Tibial nerve (tissue), 4 donors: ENCODE measurements at regions not wholly inside any gene's neighbourhood (a gene's known extent, or its start where the extent isn't known, plus 50 kb on each side); places are given as distances from the start of the nearest gene placed in this dataset.

ENCODE experiments used
- DNase-seq, 2 donors: peaks; one replicate each; pipeline ENCODE4 v3.0.0-alpha.2; 2019; ENCODE audit warnings: low spot score in 2 of 2
- H3K27ac ChIP-seq, 4 donors: fragments of 200-600 bp; sonication (generic) in 3 of 4; one replicate each; pipeline ENCODE4 v1.5.1; 2017 to 2019; ENCODE audit warnings: mild to moderate bottlenecking in 1 of 4
- H3K27me3 ChIP-seq, 2 donors: fragments of 200-600 bp; sonication (generic) in 1 of 2; one replicate each; pipeline versions ENCODE4 v1.5.1 to v1.6.0; 2017 to 2019
- H3K36me3 ChIP-seq, 3 donors: fragments of 200-600 bp; sonication (generic); one replicate each; pipeline ENCODE4 v1.5.1; 2018 to 2019
- H3K4me1 ChIP-seq, 4 donors: fragments of 200-600 bp; sonication (generic) in 3 of 4; one replicate each; pipeline ENCODE4 v1.5.1; 2017 to 2019
- H3K4me3 ChIP-seq, 4 donors: fragments of 200-600 bp; sonication (generic) in 3 of 4; one replicate each; pipeline ENCODE4 v1.5.1; 2017 to 2019; ENCODE audit warnings: mild to moderate bottlenecking in 1 of 4, moderate library complexity in 1 of 4
- H3K9me3 ChIP-seq, 4 donors: fragments of 200-600 bp; sonication (generic) in 3 of 4; one replicate each; pipeline ENCODE4 v1.5.1; 2017 to 2019
- EP300 ChIP-seq, 2 donors: sonication (generic); formaldehyde crosslinking; IDR thresholded peaks; one replicate each; pipeline ENCODE4 v1.6.1; 2017; ENCODE audit warnings: antibody characterized with exemption in 2 of 2, mild to moderate bottlenecking in 1 of 2
- POLR2A ChIP-seq, 2 donors: fragments of 450-650 bp; IDR thresholded peaks; one replicate each; pipeline ENCODE4 v1.6.1; 2017; ENCODE audit warnings: antibody characterized with exemption in 2 of 2, mild to moderate bottlenecking in 2 of 2, moderate library complexity in 2 of 2
- WGBS, 2 donors: methylation state at CpG; one replicate each; pipeline ENCODE4 v1.1.5; 2018; 5-methylcytosine and 5-hydroxymethylcytosine counted together
- TF ChIP-seq, protein P1 (sequence below), 5 experiments: fragments of 200-600 bp in 3 of 5; fragments of 450-650 bp in 2 of 5; sonication (generic) in 3 of 5; IDR thresholded peaks; one replicate each; pipeline ENCODE4 v1.5.1; 2016 to 2019; ENCODE audit warnings: antibody characterized with exemption in 5 of 5, mild to moderate bottlenecking in 3 of 5, moderate library complexity in 2 of 5

GRCh38 chr1:94693029-94693428 is 127.1 kb upstream of the SLC44A3 start:
- no peak for DNase-seq
- TF ChIP-seq, protein P1, sequence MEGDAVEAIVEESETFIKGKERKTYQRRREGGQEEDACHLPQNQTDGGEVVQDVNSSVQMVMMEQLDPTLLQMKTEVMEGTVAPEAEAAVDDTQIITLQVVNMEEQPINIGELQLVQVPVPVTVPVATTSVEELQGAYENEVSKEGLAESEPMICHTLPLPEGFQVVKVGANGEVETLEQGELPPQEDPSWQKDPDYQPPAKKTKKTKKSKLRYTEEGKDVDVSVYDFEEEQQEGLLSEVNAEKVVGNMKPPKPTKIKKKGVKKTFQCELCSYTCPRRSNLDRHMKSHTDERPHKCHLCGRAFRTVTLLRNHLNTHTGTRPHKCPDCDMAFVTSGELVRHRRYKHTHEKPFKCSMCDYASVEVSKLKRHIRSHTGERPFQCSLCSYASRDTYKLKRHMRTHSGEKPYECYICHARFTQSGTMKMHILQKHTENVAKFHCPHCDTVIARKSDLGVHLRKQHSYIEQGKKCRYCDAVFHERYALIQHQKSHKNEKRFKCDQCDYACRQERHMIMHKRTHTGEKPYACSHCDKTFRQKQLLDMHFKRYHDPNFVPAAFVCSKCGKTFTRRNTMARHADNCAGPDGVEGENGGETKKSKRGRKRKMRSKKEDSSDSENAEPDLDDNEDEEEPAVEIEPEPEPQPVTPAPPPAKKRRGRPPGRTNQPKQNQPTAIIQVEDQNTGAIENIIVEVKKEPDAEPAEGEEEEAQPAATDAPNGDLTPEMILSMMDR (IDR thresholded peaks at IDR 0.05) = no peak
- TF ChIP-seq EP300 (IDR thresholded peaks at IDR 0.05) = no peak
- TF ChIP-seq POLR2A (IDR thresholded peaks at IDR 0.05) = no peak
- peaks cover 0 to 17% (median 2%) of the 10 kb centered on the region in 4 donors for H3K4me1 ChIP-seq
- no peaks in the 10 kb centered on the region for H3K9me3 ChIP-seq
- H3K27me3 ChIP-seq = no peaks in the 10 kb centered on the region
- H3K36me3 ChIP-seq = no peaks in the 10 kb centered on the region
- no peak overlapping the region for H3K27ac ChIP-seq
- no peak overlapping the region for H3K4me3 ChIP-seq
- WGBS, 2 donors = 69 to 82% methylated on average over 3 of the region's 3 CpGs

DNA sequence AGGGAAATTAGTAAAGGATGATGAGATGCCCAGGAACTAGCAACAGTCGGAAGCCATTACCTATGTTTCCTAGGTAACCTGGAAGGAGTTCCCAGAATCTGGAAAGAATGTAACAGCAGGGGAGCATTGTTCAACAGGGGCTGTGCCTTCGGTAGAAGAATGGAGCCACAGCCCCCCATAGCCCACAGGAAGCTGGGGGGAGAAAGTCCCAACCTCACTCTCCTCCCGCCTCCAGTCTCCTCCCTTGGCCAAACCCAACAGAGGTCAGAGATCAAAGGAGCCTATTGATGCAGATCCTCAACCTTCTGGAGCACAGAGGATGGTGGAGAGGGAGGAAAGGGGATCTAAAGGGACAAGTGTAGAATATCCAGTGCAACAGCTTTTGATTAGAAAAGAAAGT is 131.5 kb upstream of the SLC44A3 start:
- Histone ChIP-seq H3K4me1 (peaks cover 0 to 26% (median 2%) of the 10 kb centered on the region in 4 donors), H3K36me3 (no peaks in the 10 kb centered on the region), H3K4me3 (no peak overlapping the region), H3K9me3 (no peaks in the 10 kb centered on the region), H3K27ac (peak overlapping the region; percentile 44 to 75 (median 46)), H3K27me3 (no peaks in the 10 kb centered on the region)
- DNase-seq = no peak
- WGBS, 2 donors = 51 to 75% methylated on average over 3 of the region's 3 CpGs
- no peak for TF ChIP-seq EP300 (IDR thresholded peaks at IDR 0.05)
- no peak for TF ChIP-seq POLR2A (IDR thresholded peaks at IDR 0.05)
- TF ChIP-seq, protein P1 (IDR thresholded peaks at IDR 0.05) = no peak

- Histone ChIP-seq H3K9me3 (no peaks in the 10 kb centered on the region), H3K4me1 (peaks cover 0 to 28% (median 2%) of the 10 kb centered on the region in 4 donors), H3K27me3 (no peaks in the 10 kb centered on the region), H3K36me3 (no peaks in the 10 kb centered on the region), H3K4me3 (no peak overlapping the region), H3K27ac (no peak overlapping the region)
- TF ChIP-seq, protein P1 (IDR thresholded peaks at IDR 0.05) = no peak
- TF ChIP-seq EP300 (IDR thresholded peaks at IDR 0.05) (no peak), POLR2A (IDR thresholded peaks at IDR 0.05) (no peak)
- peak; percentile 37 to 41 for DNase-seq
- 93 to 94% methylated on average over 4 of the region's 4 CpGs for WGBS, 2 donors
Measured at GRCh38 chr1:94686882-94687281, 133.3 kb upstream of the SLC44A3 start.

GRCh38 chr1:94684690-94685250 is 135.4 kb upstream of the SLC44A3 start:
- TF ChIP-seq EP300 (IDR thresholded peaks at IDR 0.05) (no peak), POLR2A (IDR thresholded peaks at IDR 0.05) (no peak)
- TF ChIP-seq, protein P1 (IDR thresholded peaks at IDR 0.05) = no peak
- no peak overlapping the region for H3K27ac ChIP-seq
- H3K4me1 ChIP-seq = peaks cover 0 to 23% (median 2%) of the 10 kb centered on the region in 4 donors
- 71 to 84% methylated on average over 7 of the region's 7 CpGs for WGBS, 2 donors
- H3K36me3 ChIP-seq = no peaks in the 10 kb centered on the region
- H3K4me3 ChIP-seq = no peak overlapping the region
- no peaks in the 10 kb centered on the region for H3K27me3 ChIP-seq
- DNase-seq = peak in 1 of 2 donors; percentile 3
- no peaks in the 10 kb centered on the region for H3K9me3 ChIP-seq

- Histone ChIP-seq H3K4me3 (no peak overlapping the region), H3K27me3 (no peaks in the 10 kb centered on the region), H3K4me1 (peaks cover 0 to 24% (median 0%) of the 10 kb centered on the region in 4 donors), H3K36me3 (no peaks in the 10 kb centered on the region), H3K9me3 (no peaks in the 10 kb centered on the region), H3K27ac (peak overlapping the region in 1 of 4 donors; percentile 6)
- DNase-seq = no peak
- 56 to 63% methylated on average over 6 of the region's 6 CpGs for WGBS, 2 donors
- no peak for TF ChIP-seq POLR2A (IDR thresholded peaks at IDR 0.05)
- no peak for TF ChIP-seq EP300 (IDR thresholded peaks at IDR 0.05)
- TF ChIP-seq, protein P1 (IDR thresholded peaks at IDR 0.05) = no peak
Measured at GRCh38 chr1:94683886-94684285, 136.3 kb upstream of the SLC44A3 start.
